ENCODE measurements at regions not wholly inside any gene's neighbourhood (a gene's known extent, or its start where the extent isn't known, plus 50 kb on each side); places are given as distances from the start of the nearest gene placed in this dataset.

DNA sequence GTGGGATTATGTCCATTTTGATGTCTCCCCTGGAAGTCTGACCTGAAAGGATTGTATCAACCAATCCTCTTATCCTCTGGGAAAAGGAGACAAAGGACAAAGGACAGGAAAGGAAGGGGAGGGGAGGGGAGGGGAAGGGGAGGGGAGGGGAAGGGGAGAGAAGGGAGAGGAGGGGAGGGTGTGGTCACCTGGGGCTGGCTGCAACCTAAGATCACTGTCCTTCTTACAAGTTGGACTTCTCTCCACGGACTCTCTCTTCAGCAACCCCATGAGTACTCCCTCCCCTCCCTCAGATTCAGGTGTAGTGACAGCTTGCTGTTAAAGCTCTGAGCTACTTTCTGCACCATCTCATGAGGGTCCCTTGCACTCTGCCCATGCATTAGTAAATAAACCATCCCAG lies 58.9 kb upstream of the KLHL31 start:
- no peak overlapping the region for H3K27ac Mint-ChIP-seq
- H3K4me1 Mint-ChIP-seq (ENCODE audit: low read depth): peaks cover 13% of the 10 kb centered on the region
- CTCF ChIA-PET: interaction anchor here (0.7 to 9.7 kb wide), 10 partner anchors 11 to 232 kb away, joined by 3 to 174 read pairs (median 6); partner anchors contain the start of gene LRRC1
- no peaks in the 10 kb centered on the region for H3K36me3 Mint-ChIP-seq (ENCODE audit: low read depth)
- no peak overlapping the region for H3K4me3 Mint-ChIP-seq
- H3K27me3 Mint-ChIP-seq (ENCODE audit: low read depth): peaks cover 27% of the 10 kb centered on the region
- no peak for ATAC-seq
- POLR2A ChIA-PET: no interaction called here
- H3K9me3 Mint-ChIP-seq (ENCODE audit: insufficient read depth): no peaks in the 10 kb centered on the region
- no peak for DNase-seq

DNA sequence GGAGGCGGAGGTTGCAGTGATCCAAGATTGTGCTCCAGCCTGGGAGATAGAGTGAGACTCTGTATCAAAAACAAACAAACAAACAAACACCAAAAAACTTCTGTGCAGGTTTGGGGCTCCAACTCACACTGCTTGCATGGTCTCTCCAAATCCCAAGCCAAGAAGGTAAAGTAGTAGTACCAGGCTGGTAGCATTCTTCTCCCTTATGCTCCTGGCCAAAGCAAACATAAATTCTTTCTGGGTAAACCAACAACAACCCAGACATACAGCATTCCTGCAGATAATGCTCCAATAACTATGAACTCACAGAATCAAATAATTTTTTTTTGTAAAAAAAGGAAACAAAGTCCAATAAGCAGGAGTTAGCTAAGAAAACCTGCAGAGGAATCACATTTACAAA lies 57.8 kb upstream of the KLHL31 start:
- no peaks in the 10 kb centered on the region for H3K9me3 Mint-ChIP-seq (ENCODE audit: insufficient read depth)
- POLR2A ChIA-PET: no interaction called here
- no peak overlapping the region for H3K27ac Mint-ChIP-seq
- H3K4me1 Mint-ChIP-seq (ENCODE audit: low read depth): peaks cover 16% of the 10 kb centered on the region
- CTCF ChIA-PET: interaction anchor here (0.6 to 9.7 kb wide), 9 partner anchors 13 to 233 kb away, joined by 3 to 174 read pairs (median 4); no protein-coding TSS in a partner anchor
- peaks cover 27% of the 10 kb centered on the region for H3K27me3 Mint-ChIP-seq (ENCODE audit: low read depth)
- DNase-seq: no peak
- ATAC-seq: no peak
- H3K36me3 Mint-ChIP-seq (ENCODE audit: low read depth): no peaks in the 10 kb centered on the region
- H3K4me3 Mint-ChIP-seq: no peak overlapping the region

DNA sequence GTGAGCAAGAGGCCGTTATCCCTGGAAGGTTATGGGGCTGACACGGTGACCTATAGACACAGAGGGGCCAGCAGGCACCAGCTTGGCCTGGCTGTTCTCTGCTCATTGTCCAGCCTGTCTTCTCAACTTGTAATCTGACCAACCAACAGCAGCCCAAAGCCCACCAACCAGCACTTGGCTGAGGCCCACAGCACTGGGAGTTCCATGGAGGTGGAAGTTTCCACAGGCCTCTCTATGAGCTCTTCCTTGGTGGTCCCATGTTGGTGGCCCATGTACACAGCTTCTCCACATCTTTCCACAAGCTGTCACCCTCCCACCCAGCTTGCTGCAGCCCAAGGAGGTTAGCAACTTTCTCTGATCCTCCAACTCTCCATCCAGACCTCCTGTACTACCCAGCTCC lies 56.2 kb upstream of the KLHL31 start:
- POLR2A ChIA-PET: no interaction called here
- ATAC-seq (no peak), DNase-seq (no peak)
- CTCF ChIA-PET: interaction anchor here (0.9 to 5.5 kb wide), 7 partner anchors 9 to 238 kb away, joined by 3 to 48 read pairs (median 5); no protein-coding TSS in a partner anchor
- Mint-ChIP-seq H3K4me3 (no peak overlapping the region), H3K4me1 (ENCODE audit: low read depth) (peaks cover 13% of the 10 kb centered on the region), H3K9me3 (ENCODE audit: insufficient read depth) (no peaks in the 10 kb centered on the region), H3K27ac (no peak overlapping the region), H3K27me3 (ENCODE audit: low read depth) (peaks cover 32% of the 10 kb centered on the region), H3K36me3 (ENCODE audit: low read depth) (no peaks in the 10 kb centered on the region)

DNA sequence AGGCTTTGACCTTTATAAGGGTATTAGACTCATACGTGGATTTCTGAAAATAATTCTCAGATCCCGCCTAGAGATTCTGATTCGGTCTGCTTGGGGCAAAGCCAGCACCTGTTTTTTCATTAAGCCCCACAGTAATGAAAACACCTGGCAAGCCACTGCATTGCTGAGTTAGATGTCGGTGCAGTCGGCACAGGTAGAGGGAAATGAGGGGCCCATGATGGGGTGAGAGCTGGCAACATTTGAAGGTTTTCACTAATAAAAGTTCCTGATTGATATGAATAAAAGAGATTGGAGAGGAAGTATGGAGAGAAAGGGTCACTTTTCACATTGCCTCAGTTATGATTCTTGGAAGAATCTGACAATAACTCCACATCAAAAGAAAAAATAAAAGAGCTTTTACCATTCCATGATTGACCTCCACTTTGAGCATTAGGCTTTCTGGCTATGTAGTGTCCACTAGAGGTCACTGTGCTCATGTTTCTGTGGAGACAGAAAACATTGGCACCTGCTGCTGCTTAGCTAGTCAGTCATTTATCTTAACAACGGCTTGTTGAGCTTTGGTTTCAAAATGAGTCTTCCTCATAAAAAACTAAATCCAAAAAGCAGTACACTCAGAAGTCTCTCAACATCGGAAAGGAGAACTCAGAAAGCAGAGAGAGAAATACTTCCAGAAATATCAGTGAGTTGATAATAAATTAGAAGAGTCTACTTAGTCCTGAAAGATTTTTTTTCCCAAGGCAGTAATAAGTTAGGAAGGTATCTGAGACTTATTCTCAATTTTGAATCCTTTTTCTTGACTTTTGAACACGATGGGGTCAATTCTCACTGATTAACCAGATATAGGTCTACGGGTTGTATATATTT lies 53.3 kb upstream of the KLHL31 start:
- CTCF ChIA-PET: interaction anchor here (0.6 to 4.2 kb wide), 54 partner anchors 10 to 725 kb away, joined by 3 to 125 read pairs (median 4); partner anchors contain the start of gene LRRC1
- peaks cover 28% of the 10 kb centered on the region for H3K27me3 Mint-ChIP-seq (ENCODE audit: low read depth)
- no peak overlapping the region for H3K27ac Mint-ChIP-seq
- no peaks in the 10 kb centered on the region for H3K36me3 Mint-ChIP-seq (ENCODE audit: low read depth)
- DNase-seq (peak; percentile 64), ATAC-seq (peak; percentile 88)
- H3K4me1 Mint-ChIP-seq (ENCODE audit: low read depth): peaks cover 9% of the 10 kb centered on the region
- no peaks in the 10 kb centered on the region for H3K9me3 Mint-ChIP-seq (ENCODE audit: insufficient read depth)
- POLR2A ChIA-PET: no interaction called here
- no peak overlapping the region for H3K4me3 Mint-ChIP-seq

DNA sequence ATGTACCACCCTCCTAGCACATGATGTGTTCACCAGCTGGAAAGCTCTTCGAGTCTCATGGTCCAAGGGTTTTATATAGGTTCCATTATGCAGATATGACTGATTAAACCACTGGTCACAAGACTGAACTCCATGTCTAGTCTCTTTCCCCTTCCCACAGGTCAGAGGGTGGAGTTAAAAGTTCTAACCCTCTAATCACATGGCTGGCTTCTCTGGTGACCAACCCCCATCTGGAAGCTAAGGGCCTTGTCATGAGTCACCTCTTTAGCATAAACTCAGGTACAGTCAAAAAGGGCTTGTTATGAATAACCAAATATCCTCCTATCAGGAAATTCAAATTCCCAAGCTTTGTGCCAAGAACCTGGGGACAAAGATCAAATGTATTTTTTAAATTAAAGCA lies 52.0 kb upstream of the KLHL31 start:
- Mint-ChIP-seq H3K4me1 (ENCODE audit: low read depth) (peaks cover 9% of the 10 kb centered on the region), H3K9me3 (ENCODE audit: insufficient read depth) (no peaks in the 10 kb centered on the region), H3K27ac (no peak overlapping the region), H3K36me3 (ENCODE audit: low read depth) (no peaks in the 10 kb centered on the region), H3K4me3 (no peak overlapping the region), H3K27me3 (ENCODE audit: low read depth) (peaks cover 25% of the 10 kb centered on the region)
- CTCF ChIA-PET: interaction anchor here (2.8 to 4.2 kb wide), 5 partner anchors 11 to 224 kb away, joined by 27 to 125 read pairs (median 41); no protein-coding TSS in a partner anchor
- no peak for ATAC-seq
- no peak for DNase-seq
- POLR2A ChIA-PET: no interaction called here

DNA sequence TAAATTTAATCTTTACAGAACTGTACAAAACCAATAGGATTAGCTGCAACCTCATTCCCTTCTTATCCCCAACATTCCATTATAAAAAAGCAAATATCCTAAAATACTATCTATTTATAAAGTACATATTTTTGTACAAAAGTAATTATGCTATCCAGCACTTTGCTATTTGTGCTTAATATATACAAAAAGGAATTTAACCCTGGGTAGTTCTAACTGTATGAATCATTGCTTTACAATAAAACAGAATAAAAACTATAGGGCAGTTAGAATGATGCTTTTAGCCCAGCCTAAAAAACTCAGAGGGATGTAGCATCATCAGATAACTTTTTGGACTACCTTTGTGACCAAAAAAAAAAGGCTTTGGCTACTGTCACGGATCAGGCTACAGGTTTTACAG lies 49.9 kb upstream of the KLHL31 start:
- H3K27me3 Mint-ChIP-seq (ENCODE audit: low read depth): peaks cover 32% of the 10 kb centered on the region
- H3K27ac Mint-ChIP-seq: no peak overlapping the region
- H3K4me3 Mint-ChIP-seq: no peak overlapping the region
- ChIA-PET POLR2A (no interaction called here), CTCF (interaction anchor here (2.2 kb wide), 2 partner anchors 10 to 13 kb away, joined by 7 to 10 read pairs; no protein-coding TSS in a partner anchor)
- no peaks in the 10 kb centered on the region for H3K36me3 Mint-ChIP-seq (ENCODE audit: low read depth)
- H3K4me1 Mint-ChIP-seq (ENCODE audit: low read depth): peaks cover 9% of the 10 kb centered on the region
- no peaks in the 10 kb centered on the region for H3K9me3 Mint-ChIP-seq (ENCODE audit: insufficient read depth)
- DNase-seq (no peak), ATAC-seq (no peak)
